ENCODE measurements at regions not wholly inside any gene's neighbourhood (a gene's known extent, or its start where the extent isn't known, plus 50 kb on each side); places are given as distances from the start of the nearest gene placed in this dataset.

DNA sequence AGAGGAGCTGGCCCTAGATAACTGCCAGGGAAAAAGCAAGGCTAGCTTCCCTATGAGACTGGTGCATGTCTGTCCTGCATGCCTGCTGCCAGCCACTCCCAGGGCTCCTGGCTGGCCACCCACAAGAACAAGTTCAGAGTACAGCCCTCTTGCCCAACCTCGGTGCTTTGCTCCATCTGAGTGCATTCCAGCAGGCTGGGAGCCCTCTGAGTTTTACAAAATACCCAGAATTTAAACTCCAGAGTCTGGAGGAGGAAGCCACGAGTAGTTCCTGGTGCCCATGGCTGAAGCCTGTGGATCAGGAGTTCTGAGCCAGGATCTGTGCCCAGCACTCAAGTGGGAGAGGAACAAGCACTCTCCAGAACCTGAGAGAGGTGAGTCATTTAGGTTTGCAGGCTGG lies 111.6 kb downstream of the MAGEE2 start:
- Histone ChIP-seq H3K4me1 (ENCODE audit: control insufficient read depth in 1 of 2, insufficient read depth in 2 of 2, low read length in 2 of 2) (no peaks in the 10 kb centered on the region), H3K9ac (ENCODE audit: low read length) (no peak overlapping the region), H3K27me3 (ENCODE audit: insufficient read depth, low read length) (no peaks in the 10 kb centered on the region), H3K79me2 (ENCODE audit: insufficient read depth, low read length) (no peaks in the 10 kb centered on the region), H3K9me2 (ENCODE audit: insufficient read depth) (no peaks in the 10 kb centered on the region), H3K4me3 (replicated peaks in 1 of 2; ENCODE audit: low read depth in 1 of 2, low read length in 2 of 2) (no peak overlapping the region), H3K9me3 (ENCODE audit: control insufficient read depth in 1 of 2, insufficient read depth in 1 of 2, low read depth in 1 of 2, low read length in 2 of 2) (no peaks in the 10 kb centered on the region), H3K27ac (ENCODE audit: low read depth, low read length) (no peak overlapping the region), H2AFZ (ENCODE audit: low read depth, low read length, poor library complexity, severe bottlenecking) (no peak overlapping the region), H3K4me2 (ENCODE audit: low read length) (no peak overlapping the region), H4K20me1 (ENCODE audit: insufficient read depth) (no peaks in the 10 kb centered on the region), H3K36me3 (ENCODE audit: control insufficient read depth in 1 of 2, insufficient read depth in 2 of 2, low read length in 2 of 2) (no peaks in the 10 kb centered on the region)
- TF ChIP-seq ELF1 (IDR thresholded peaks at IDR 0.05; ENCODE audit: borderline replicate concordance, low read depth), result no peak
- ChIA-PET RAD21 (ENCODE audit: low non-redundant PET in 1 of 2, low total read pairs in 2 of 2, uncharacterized antibody in 2 of 2, unreplicated experiment in 2 of 2) (no interaction called here), POLR2A (no interaction called here), CTCF (no interaction called here)
- DNase-seq (ENCODE audit: low read depth, low spot score), result no peak
- BruUV-seq (replicated peaks), result no TSS peak
- ATAC-seq, result no peak
- intact Hi-C loops (cut with micrococcal nuclease), result no loop called here

DNA sequence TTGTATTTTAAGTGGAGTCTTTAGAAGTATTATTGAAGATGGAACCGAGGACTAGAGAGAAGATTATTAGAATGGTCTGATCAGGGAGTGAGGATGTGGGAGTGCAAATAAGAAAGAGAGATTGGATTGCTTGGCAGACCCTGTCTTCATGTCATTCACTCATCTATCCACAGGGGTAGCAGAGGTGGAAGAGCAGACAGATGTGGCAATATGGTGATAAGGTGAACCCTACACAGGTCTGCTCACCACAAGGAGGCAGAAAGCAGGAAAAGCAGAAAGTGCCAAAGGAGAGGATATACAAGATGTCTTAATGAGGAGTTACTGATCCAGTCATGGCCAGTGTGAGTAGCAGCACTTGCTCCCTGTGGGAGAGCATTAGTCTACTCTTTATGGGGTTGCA lies 129.4 kb downstream of the MAGEE2 start:
- H3K4me1 ChIP-seq (ENCODE audit: control insufficient read depth in 1 of 2, insufficient read depth in 2 of 2, low read length in 2 of 2), result no peaks in the 10 kb centered on the region
- no peak overlapping the region for H2AFZ ChIP-seq (ENCODE audit: low read depth, low read length, poor library complexity, severe bottlenecking)
- ChIA-PET RAD21 (ENCODE audit: low non-redundant PET in 1 of 2, low total read pairs in 2 of 2, uncharacterized antibody in 2 of 2, unreplicated experiment in 2 of 2) (no interaction called here), POLR2A (no interaction called here), CTCF (no interaction called here)
- BruUV-seq (replicated peaks), result no TSS peak
- no peak for TF ChIP-seq CEBPB (IDR thresholded peaks at IDR 0.05; ENCODE audit: low read depth)
- TF ChIP-seq, protein P1, sequence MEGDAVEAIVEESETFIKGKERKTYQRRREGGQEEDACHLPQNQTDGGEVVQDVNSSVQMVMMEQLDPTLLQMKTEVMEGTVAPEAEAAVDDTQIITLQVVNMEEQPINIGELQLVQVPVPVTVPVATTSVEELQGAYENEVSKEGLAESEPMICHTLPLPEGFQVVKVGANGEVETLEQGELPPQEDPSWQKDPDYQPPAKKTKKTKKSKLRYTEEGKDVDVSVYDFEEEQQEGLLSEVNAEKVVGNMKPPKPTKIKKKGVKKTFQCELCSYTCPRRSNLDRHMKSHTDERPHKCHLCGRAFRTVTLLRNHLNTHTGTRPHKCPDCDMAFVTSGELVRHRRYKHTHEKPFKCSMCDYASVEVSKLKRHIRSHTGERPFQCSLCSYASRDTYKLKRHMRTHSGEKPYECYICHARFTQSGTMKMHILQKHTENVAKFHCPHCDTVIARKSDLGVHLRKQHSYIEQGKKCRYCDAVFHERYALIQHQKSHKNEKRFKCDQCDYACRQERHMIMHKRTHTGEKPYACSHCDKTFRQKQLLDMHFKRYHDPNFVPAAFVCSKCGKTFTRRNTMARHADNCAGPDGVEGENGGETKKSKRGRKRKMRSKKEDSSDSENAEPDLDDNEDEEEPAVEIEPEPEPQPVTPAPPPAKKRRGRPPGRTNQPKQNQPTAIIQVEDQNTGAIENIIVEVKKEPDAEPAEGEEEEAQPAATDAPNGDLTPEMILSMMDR (IDR thresholded peaks at IDR 0.05 in 2 of 3, conservative IDR thresholded peaks at IDR 0.05 in 1 of 3; ENCODE audit: borderline replicate concordance in 1 of 3, insufficient read depth in 1 of 3, low read depth in 2 of 3, low read length in 2 of 3), result no peak
- TF ChIP-seq, protein P2, sequence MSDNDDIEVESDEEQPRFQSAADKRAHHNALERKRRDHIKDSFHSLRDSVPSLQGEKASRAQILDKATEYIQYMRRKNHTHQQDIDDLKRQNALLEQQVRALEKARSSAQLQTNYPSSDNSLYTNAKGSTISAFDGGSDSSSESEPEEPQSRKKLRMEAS (IDR thresholded peaks at IDR 0.05), result no peak
- TF ChIP-seq POLR2AphosphoS5 (IDR thresholded peaks at IDR 0.05; ENCODE audit: low read depth, low read length), result no peak
- no peak for TF ChIP-seq EZH2 (IDR thresholded peaks at IDR 0.05)
- TF ChIP-seq, protein P3, sequence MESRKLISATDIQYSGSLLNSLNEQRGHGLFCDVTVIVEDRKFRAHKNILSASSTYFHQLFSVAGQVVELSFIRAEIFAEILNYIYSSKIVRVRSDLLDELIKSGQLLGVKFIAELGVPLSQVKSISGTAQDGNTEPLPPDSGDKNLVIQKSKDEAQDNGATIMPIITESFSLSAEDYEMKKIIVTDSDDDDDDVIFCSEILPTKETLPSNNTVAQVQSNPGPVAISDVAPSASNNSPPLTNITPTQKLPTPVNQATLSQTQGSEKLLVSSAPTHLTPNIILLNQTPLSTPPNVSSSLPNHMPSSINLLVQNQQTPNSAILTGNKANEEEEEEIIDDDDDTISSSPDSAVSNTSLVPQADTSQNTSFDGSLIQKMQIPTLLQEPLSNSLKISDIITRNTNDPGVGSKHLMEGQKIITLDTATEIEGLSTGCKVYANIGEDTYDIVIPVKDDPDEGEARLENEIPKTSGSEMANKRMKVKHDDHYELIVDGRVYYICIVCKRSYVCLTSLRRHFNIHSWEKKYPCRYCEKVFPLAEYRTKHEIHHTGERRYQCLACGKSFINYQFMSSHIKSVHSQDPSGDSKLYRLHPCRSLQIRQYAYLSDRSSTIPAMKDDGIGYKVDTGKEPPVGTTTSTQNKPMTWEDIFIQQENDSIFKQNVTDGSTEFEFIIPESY (IDR thresholded peaks at IDR 0.05; ENCODE audit: extremely low read depth, insufficient replicate concordance, low read length), result no peak
- TF ChIP-seq YY1 (IDR thresholded peaks at IDR 0.05; ENCODE audit: extremely low read depth, insufficient replicate concordance, low read depth, low read length), result no peak
- TF ChIP-seq ZNF274 (IDR thresholded peaks at IDR 0.05; ENCODE audit: low read depth, low read length), result no peak
- no peak for TF ChIP-seq EGR1 (IDR thresholded peaks at IDR 0.05; ENCODE audit: low read depth)
- no peak for TF ChIP-seq RAD21 (IDR thresholded peaks at IDR 0.05; ENCODE audit: low read depth)
- TF ChIP-seq, protein P4, sequence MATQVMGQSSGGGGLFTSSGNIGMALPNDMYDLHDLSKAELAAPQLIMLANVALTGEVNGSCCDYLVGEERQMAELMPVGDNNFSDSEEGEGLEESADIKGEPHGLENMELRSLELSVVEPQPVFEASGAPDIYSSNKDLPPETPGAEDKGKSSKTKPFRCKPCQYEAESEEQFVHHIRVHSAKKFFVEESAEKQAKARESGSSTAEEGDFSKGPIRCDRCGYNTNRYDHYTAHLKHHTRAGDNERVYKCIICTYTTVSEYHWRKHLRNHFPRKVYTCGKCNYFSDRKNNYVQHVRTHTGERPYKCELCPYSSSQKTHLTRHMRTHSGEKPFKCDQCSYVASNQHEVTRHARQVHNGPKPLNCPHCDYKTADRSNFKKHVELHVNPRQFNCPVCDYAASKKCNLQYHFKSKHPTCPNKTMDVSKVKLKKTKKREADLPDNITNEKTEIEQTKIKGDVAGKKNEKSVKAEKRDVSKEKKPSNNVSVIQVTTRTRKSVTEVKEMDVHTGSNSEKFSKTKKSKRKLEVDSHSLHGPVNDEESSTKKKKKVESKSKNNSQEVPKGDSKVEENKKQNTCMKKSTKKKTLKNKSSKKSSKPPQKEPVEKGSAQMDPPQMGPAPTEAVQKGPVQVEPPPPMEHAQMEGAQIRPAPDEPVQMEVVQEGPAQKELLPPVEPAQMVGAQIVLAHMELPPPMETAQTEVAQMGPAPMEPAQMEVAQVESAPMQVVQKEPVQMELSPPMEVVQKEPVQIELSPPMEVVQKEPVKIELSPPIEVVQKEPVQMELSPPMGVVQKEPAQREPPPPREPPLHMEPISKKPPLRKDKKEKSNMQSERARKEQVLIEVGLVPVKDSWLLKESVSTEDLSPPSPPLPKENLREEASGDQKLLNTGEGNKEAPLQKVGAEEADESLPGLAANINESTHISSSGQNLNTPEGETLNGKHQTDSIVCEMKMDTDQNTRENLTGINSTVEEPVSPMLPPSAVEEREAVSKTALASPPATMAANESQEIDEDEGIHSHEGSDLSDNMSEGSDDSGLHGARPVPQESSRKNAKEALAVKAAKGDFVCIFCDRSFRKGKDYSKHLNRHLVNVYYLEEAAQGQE (IDR thresholded peaks at IDR 0.05; ENCODE audit: low read depth), result no peak
- H3K9me2 ChIP-seq (ENCODE audit: insufficient read depth), result no peaks in the 10 kb centered on the region
- no peak overlapping the region for H3K9ac ChIP-seq (ENCODE audit: low read length)
- no peaks in the 10 kb centered on the region for H4K20me1 ChIP-seq (ENCODE audit: insufficient read depth)
- no peak for ATAC-seq
- H3K4me3 ChIP-seq (replicated peaks in 1 of 2; ENCODE audit: low read depth in 1 of 2, low read length in 2 of 2), result no peak overlapping the region
- H3K9me3 ChIP-seq (ENCODE audit: control insufficient read depth in 1 of 2, insufficient read depth in 1 of 2, low read depth in 1 of 2, low read length in 2 of 2), result no peaks in the 10 kb centered on the region
- H3K27me3 ChIP-seq (ENCODE audit: insufficient read depth, low read length), result no peaks in the 10 kb centered on the region
- H3K36me3 ChIP-seq (ENCODE audit: control insufficient read depth in 1 of 2, insufficient read depth in 2 of 2, low read length in 2 of 2), result no peaks in the 10 kb centered on the region
- no peak overlapping the region for H3K4me2 ChIP-seq (ENCODE audit: low read length)
- intact Hi-C loops (cut with micrococcal nuclease), result no loop called here
- no peak overlapping the region for H3K27ac ChIP-seq (ENCODE audit: low read depth, low read length)
- no peak for DNase-seq (ENCODE audit: low read depth, low spot score)
- no peaks in the 10 kb centered on the region for H3K79me2 ChIP-seq (ENCODE audit: insufficient read depth, low read length)

Measured in HCT116 (cell line).